Adipose tissue (tissue), 3 donors: ENCODE measurements at regions not wholly inside any gene's neighbourhood (a gene's known extent, or its start where the extent isn't known, plus 50 kb on each side); places are given as distances from the start of the nearest gene placed in this dataset.

Experiments
- H3K27ac ChIP-seq: one replicate; pipeline ENCODE4 v1.5.1; 2013; ENCODE audit warnings: low read depth, low read length
- WGBS, 3 donors: extraction: QIAGEN DNeasy Blood & Tissue Kit; methylation state at CpG; one replicate each; pipeline ENCODE4 v1.1.7; 2013; 5-methylcytosine and 5-hydroxymethylcytosine counted together
- donor health status: healthy with polysubstance abuse.
- donor health status: Bipolar disorder and iron deficiency.
- donor health status: healthy.

GRCh38 chr5:74075501-74076484 lies 449.8 kb downstream of the ARHGEF28 start:
- 75 to 87% (median 85%) methylated on average over 7 of the region's 7 CpGs for WGBS, 3 donors
- H3K27ac ChIP-seq = no peak overlapping the region

- no peak overlapping the region for H3K27ac ChIP-seq
- 74 to 91% (median 83%) methylated on average over 7 of the region's 7 CpGs for WGBS, 3 donors
These were observed 448.1 kb downstream of the ARHGEF28 start for GRCh38 chr5:74074111-74074510.

- WGBS, 3 donors = 79 to 87% (median 86%) methylated on average over 2 of the region's 2 CpGs
- no peak overlapping the region for H3K27ac ChIP-seq
These were observed 447.3 kb downstream of the ARHGEF28 start for GRCh38 chr5:74073257-74073656.

GRCh38 chr5:74072646-74073045 lies 446.6 kb downstream of the ARHGEF28 start:
- no peak overlapping the region for H3K27ac ChIP-seq

GRCh38 chr5:74070766-74071165 lies 444.8 kb downstream of the ARHGEF28 start:
- WGBS, 3 donors = 71 to 91% (median 88%) methylated on average over 3 of the region's 3 CpGs

More at GRCh38 chr5:74072646-74073045, 446.6 kb downstream of the ARHGEF28 start:
- WGBS, 3 donors = 90 to 94% (median 92%) methylated on average over 1 of the region's 1 CpG

GRCh38 chr5:74069741-74070140 lies 443.7 kb downstream of the ARHGEF28 start:
- H3K27ac ChIP-seq = no peak overlapping the region
- 87 to 96% (median 95%) methylated on average over 4 of the region's 4 CpGs for WGBS, 3 donors

More at GRCh38 chr5:74070766-74071165, 444.8 kb downstream of the ARHGEF28 start:
- no peak overlapping the region for H3K27ac ChIP-seq

GRCh38 chr5:74067748-74068541 lies 441.9 kb downstream of the ARHGEF28 start:
- WGBS, 3 donors = 71 to 87% (median 74%) methylated on average over 5 of the region's 5 CpGs
- no peak overlapping the region for H3K27ac ChIP-seq

- no peak overlapping the region for H3K27ac ChIP-seq
- WGBS, 3 donors = 87 to 96% (median 90%) methylated on average over 3 of the region's 3 CpGs
These were observed 438.9 kb downstream of the ARHGEF28 start for GRCh38 chr5:74064911-74065310.

DNA sequence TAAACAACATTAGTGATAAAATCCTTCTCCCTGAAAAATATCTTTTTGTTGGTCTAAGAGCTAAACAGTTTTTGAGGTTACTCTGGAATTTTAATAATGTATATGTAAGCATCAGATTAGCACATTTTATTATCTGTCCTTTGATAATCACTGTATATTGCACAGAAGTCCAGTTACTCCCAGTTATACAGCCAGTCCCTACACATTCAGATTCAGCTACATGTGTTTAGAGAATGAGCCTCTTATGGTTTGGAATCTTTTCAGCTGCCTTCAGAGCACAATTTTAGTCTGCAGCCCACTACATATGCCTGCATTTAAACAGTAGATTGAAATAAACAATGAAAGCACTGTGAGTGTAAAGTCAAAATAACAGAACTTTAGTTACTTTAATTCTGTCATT lies 438.2 kb downstream of the ARHGEF28 start:
- no peak overlapping the region for H3K27ac ChIP-seq

DNA sequence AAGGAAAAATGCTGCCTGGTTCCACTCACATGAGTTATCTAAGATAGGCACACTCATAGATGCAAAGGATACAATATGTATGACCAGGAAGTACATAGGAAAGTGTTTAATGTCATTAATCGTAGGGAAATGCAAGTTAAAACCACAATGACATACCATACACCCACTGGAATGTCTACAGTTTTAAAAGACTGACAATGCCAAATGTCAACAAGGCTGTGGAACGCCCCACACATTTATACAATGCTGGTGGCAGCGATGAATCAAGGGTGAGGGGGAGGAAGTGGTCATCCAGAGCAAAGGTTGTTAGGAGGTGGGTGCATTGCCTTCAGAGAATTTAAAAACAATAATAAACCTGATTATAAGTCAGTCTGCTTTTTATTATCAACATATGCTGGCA lies 437.8 kb downstream of the ARHGEF28 start:
- 61 to 88% (median 71%) methylated on average over 3 of the region's 3 CpGs for WGBS, 3 donors
- no peak overlapping the region for H3K27ac ChIP-seq

- H3K27ac ChIP-seq = no peak overlapping the region
- 81 to 97% (median 94%) methylated on average over 4 of the region's 4 CpGs for WGBS, 3 donors
These were observed 437.4 kb downstream of the ARHGEF28 start for GRCh38 chr5:74063346-74063745.

- WGBS, 3 donors = 79 to 94% (median 92%) methylated on average over 1 of the region's 1 CpG
- no peak overlapping the region for H3K27ac ChIP-seq
These were observed 435.3 kb downstream of the ARHGEF28 start for GRCh38 chr5:74061292-74061691.

- WGBS, 3 donors = 53 to 81% (median 76%) methylated on average over 1 of the region's 1 CpG
- no peak overlapping the region for H3K27ac ChIP-seq
These were observed 433.7 kb downstream of the ARHGEF28 start for GRCh38 chr5:74059706-74060105.

DNA sequence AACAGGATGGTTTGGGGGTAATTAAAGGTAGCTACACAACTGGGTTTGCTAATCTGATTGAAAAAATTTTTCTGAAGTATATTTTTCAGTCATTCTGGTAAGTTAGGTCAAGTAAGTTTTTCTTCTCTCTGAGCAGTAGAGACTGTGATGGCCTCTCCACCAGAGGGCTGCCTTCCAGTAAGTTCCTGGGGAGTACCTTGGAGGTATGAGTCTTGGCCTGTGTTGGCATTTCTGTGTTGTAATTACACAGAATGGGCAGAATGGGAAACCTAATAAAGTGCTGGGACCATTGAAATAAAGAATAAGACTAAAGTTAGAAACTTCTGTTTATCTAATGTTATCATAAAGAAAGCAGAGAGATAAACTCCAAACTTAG lies 430.8 kb downstream of the ARHGEF28 start:
- H3K27ac ChIP-seq = no peak overlapping the region

DNA sequence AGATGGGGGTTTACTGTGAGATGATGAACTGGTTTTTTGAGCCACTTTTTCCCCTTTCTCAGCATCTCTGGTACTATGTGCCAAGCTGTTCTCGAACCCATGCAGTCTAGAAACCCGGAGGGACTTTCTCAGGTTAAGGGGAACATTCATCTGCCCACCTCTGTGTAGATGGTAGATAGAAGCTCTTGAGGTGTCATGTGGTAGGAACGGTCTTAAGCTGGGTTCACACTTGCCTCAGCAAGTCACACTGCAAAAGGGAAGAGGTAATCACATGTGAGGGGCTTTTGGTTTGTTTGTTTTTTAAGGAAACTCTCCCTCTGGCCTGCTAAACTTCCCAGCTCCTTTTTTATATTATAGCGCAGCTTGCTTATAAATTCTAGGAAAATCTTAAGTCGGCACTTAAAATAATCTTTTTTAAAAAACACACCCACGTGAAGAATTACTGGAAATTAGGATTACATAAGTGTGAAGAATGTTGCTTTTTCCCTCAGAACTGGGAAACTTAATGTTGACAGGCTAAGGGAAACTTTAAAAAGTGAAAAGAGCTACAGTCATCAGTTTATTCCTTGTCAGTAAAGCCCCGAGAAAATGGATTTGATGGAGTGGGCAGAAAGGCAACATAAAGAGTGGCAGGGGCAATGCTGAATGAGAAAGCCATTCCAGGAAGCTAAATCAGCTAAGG lies 430.3 kb downstream of the ARHGEF28 start:
- no peak overlapping the region for H3K27ac ChIP-seq

GRCh38 chr5:74055486-74056106 lies 429.6 kb downstream of the ARHGEF28 start:
- 79 to 84% (median 82%) methylated on average over 7 of the region's 7 CpGs for WGBS, 3 donors
- H3K27ac ChIP-seq = no peak overlapping the region

More for the DNA sequence above, 430.3 kb downstream of the ARHGEF28 start:
- WGBS, 3 donors = 71 to 72% (median 72%) methylated on average over 7 of the region's 7 CpGs

DNA sequence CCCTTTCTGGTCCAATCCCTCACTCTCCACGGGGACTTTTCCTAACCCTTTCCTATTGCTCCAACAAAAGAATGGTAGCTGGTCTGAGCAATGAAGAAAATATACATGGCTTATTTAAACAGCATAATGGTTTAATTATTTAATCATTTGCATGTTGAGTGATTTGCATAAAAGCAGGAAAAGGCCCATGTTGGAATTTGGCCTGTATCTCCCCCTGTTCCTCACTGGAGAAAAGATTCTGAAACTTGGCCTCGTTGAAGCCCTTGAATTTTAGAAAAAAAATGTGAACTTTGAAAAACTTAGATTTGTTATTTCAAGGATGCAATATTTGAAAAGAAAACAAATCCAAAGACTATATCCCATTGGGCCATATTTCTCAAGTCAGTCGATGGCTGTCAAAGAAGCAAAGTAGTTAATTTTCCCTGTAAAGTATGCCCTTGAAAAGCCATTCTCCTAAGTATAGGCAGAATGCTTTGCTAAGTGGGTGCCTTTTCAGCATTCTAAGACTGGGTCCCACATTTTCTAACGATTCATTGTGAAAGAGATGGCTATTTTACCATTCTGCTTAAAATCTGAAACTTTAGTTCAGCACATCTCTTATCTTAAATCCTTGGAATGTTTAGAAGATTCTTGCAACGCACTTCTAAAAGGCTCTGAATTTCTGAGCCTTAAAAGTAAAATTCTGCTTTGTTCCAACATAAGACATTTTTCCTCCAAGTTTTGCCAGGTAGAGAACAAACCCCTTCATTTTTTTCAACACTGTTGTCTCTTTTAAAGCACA lies 428.8 kb downstream of the ARHGEF28 start:
- H3K27ac ChIP-seq = no peak overlapping the region
- WGBS, 3 donors = 68 to 85% (median 70%) methylated on average over 5 of the region's 5 CpGs

DNA sequence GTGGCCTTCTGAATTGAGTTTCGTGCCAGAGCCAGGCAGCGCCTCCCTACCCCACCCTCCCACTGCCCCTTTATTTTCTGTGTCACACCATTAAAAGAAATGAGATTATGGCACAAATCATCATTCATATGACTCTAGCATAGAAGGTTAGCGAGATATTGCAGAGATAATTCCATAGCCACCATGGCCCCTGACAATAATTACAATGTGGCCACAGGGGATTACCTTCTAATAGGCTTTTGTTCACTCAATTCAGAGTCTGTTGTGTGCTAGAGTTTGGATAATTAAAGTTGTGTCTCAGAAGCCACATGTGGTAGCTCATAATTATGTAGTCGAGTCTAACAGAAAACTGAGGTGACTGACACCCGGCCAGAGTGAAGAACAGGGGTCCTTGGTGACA lies 428.1 kb downstream of the ARHGEF28 start:
- H3K27ac ChIP-seq = no peak overlapping the region
- 78 to 96% (median 95%) methylated on average over 5 of the region's 5 CpGs for WGBS, 3 donors
